Esophagus squamous epithelium (tissue), 5 donors: ENCODE measurements at regions not wholly inside any gene's neighbourhood (a gene's known extent, or its start where the extent isn't known, plus 50 kb on each side); places are given as distances from the start of the nearest gene placed in this dataset.

Experiments
- DNase-seq: peaks from one replicate; lab custom pipeline; 2025; lab: John Stamatoyannopoulos, UW
- H3K27ac ChIP-seq, 4 donors: fragments of 200-600 bp; sonication (generic); one replicate each; pipeline ENCODE4 v1.5.1; 2016 to 2019; ENCODE audit warnings: mild to moderate bottlenecking in 1 of 4
- H3K27me3 ChIP-seq, 4 donors: fragments of 200-600 bp; sonication (generic); 1 replicate in 3 of 4; 2 replicates in 1 of 4; pipeline versions ENCODE4 v1.5.1 to v1.6.0; 2017 to 2021; ENCODE audit warnings: antibody characterized with exemption in 1 of 4
- H3K36me3 ChIP-seq, 3 donors: fragments of 200-600 bp; sonication (generic); one replicate each; pipeline ENCODE4 v1.5.1; 2016 to 2019
- H3K4me1 ChIP-seq, 3 donors: fragments of 200-600 bp; sonication (generic); one replicate each; pipeline ENCODE4 v1.5.1; 2017 to 2019
- H3K4me3 ChIP-seq, 4 donors: fragments of 200-600 bp; sonication (generic); 1 replicate in 3 of 4; 2 replicates in 1 of 4; pipeline ENCODE4 v1.5.1; 2016 to 2019; ENCODE audit warnings: mild to moderate bottlenecking in 2 of 4, moderate library complexity in 1 of 4
- H3K9me3 ChIP-seq, 3 donors: fragments of 200-600 bp; sonication (generic); one replicate each; pipeline ENCODE4 v1.5.1; 2016 to 2019
- POLR2A ChIP-seq, 4 donors: fragments of 450-650 bp; IDR thresholded peaks; one replicate each; pipeline ENCODE4 v1.6.1; 2017; ENCODE audit warnings: antibody characterized with exemption in 4 of 4, mild to moderate bottlenecking in 4 of 4, moderate library complexity in 3 of 4
- WGBS, 2 donors: methylation state at CpG; one replicate each; pipeline ENCODE4 v1.1.5; 2018; 5-methylcytosine and 5-hydroxymethylcytosine counted together
- intact Hi-C: fragments of 100-400 bp; cut with DNase I; formaldehyde crosslinking; loops from one replicate; pipeline ENCODE4 v1.15.0; 2022
- TF ChIP-seq, protein P1 (sequence below), 6 experiments: fragments of 450-650 bp in 4 of 6; fragments of 200-600 bp in 2 of 6; sonication (generic) in 2 of 6; IDR thresholded peaks; one replicate each; pipeline ENCODE4 v1.5.1; 2016 to 2019; ENCODE audit warnings: antibody characterized with exemption in 6 of 6, mild to moderate bottlenecking in 4 of 6, moderate library complexity in 4 of 6
- donor health status: DM: yes; HTN: yes; CAD: no.

DNA sequence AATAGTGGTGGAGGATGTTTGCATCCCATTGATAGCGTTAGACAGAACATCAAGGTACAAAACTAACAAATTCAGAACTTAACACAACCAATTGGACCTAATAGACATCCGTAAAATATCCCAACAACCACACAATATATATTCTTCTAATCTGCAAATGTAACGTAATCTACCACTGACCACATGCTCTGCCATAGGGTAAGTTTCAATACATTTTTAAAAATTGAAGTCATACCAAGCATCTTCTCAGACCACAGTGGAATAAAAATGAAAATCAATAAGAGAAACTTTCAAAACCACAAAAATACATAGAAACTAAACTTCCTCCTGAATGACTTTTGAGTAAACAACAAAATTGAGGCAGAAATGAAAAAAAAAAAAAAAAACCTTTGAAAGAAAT lies 1087.5 kb downstream of the KCNT2 start:
- Histone ChIP-seq H3K36me3 (no peaks in the 10 kb centered on the region), H3K4me1 (no peaks in the 10 kb centered on the region), H3K4me3 (no peak overlapping the region), H3K27me3 (no peaks in the 10 kb centered on the region), H3K27ac (no peak overlapping the region), H3K9me3 (no peaks in the 10 kb centered on the region)
- intact Hi-C loops, result no loop called here
- no peak for TF ChIP-seq POLR2A (IDR thresholded peaks at IDR 0.05)
- DNase-seq, result no peak
- 78 to 86% methylated on average over 3 of the region's 3 CpGs for WGBS, 2 donors

DNA sequence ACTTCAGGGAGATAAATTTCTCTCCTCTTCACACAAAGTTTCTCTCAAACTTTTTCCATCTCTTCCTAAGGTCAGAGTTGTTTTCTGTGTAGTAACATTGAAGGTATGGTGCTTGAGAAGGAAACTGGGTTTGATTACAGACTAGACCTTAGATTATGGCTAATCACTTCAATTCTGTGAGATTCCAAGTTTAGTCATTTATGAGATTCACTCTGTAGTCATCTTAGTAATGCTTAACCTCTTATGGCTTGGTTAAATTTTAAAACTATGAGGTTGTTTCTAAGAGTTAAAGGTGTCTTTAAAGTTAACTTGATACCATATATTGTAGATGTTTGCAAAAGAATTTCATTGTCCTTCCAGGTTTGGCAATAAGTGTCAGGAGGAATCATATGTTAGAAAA lies 1092.2 kb downstream of the KCNT2 start:
- no peaks in the 10 kb centered on the region for H3K9me3 ChIP-seq
- intact Hi-C loops, result no loop called here
- no peaks in the 10 kb centered on the region for H3K4me1 ChIP-seq
- TF ChIP-seq POLR2A (IDR thresholded peaks at IDR 0.05), result no peak
- TF ChIP-seq, protein P1, sequence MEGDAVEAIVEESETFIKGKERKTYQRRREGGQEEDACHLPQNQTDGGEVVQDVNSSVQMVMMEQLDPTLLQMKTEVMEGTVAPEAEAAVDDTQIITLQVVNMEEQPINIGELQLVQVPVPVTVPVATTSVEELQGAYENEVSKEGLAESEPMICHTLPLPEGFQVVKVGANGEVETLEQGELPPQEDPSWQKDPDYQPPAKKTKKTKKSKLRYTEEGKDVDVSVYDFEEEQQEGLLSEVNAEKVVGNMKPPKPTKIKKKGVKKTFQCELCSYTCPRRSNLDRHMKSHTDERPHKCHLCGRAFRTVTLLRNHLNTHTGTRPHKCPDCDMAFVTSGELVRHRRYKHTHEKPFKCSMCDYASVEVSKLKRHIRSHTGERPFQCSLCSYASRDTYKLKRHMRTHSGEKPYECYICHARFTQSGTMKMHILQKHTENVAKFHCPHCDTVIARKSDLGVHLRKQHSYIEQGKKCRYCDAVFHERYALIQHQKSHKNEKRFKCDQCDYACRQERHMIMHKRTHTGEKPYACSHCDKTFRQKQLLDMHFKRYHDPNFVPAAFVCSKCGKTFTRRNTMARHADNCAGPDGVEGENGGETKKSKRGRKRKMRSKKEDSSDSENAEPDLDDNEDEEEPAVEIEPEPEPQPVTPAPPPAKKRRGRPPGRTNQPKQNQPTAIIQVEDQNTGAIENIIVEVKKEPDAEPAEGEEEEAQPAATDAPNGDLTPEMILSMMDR (IDR thresholded peaks at IDR 0.05), result no peak
- no peaks in the 10 kb centered on the region for H3K36me3 ChIP-seq
- H3K4me3 ChIP-seq, result no peak overlapping the region
- H3K27ac ChIP-seq, result no peak overlapping the region
- no peak for DNase-seq
- H3K27me3 ChIP-seq, result no peaks in the 10 kb centered on the region

DNA sequence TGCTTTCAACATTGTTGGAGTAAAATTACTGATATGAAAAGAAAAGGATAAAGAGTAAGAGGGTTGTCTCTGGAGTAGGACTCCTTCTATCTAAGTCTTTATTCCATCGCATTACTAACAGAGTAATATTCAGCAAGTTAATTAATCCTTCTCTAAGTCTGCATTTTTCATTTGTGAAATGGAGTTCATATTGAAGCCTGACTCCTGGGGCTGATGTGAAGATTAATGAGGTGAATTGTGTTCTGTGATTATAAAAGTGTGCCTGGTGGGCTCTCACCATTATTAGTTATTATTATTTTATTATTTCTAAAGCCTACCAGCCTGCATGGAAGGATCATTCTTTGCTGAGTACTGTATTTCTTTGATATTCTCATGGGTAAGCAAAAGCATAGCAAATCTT lies 1096.7 kb downstream of the KCNT2 start:
- Histone ChIP-seq H3K27me3 (no peaks in the 10 kb centered on the region), H3K9me3 (no peaks in the 10 kb centered on the region), H3K4me3 (no peak overlapping the region), H3K4me1 (no peaks in the 10 kb centered on the region), H3K36me3 (no peaks in the 10 kb centered on the region), H3K27ac (no peak overlapping the region)
- TF ChIP-seq POLR2A (IDR thresholded peaks at IDR 0.05), result no peak
- TF ChIP-seq, protein P1 (IDR thresholded peaks at IDR 0.05), result no peak
- no peak for DNase-seq
- intact Hi-C loops, result no loop called here
- 86 to 88% methylated on average over 1 of the region's 1 CpG for WGBS, 2 donors

DNA sequence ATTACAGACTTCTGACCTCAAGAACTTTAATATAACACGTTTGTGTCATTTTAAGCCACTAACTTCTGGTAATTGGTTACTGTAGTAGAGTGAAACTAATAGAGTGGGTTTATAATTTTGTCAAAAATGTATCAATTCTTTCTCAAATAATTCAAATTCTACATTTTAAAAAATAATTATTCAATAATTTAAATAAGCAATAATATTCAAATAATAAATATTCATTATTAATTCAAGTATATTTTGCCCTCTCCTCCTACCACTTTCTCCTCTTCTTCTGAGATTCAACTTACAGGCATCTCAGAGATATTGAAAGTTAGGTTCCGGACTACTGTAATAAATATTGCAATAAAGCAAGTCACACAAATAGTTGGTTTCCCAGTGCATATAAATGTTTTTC lies 1107.1 kb downstream of the KCNT2 start:
- no peaks in the 10 kb centered on the region for H3K36me3 ChIP-seq
- no peak for DNase-seq
- H3K4me3 ChIP-seq, result no peak overlapping the region
- H3K27me3 ChIP-seq, result no peaks in the 10 kb centered on the region
- no peak overlapping the region for H3K27ac ChIP-seq
- WGBS, 2 donors, result 77 to 85% methylated on average over 2 of the region's 2 CpGs
- H3K9me3 ChIP-seq, result no peaks in the 10 kb centered on the region
- intact Hi-C loops, result no loop called here
- no peak for TF ChIP-seq POLR2A (IDR thresholded peaks at IDR 0.05)
- H3K4me1 ChIP-seq, result no peaks in the 10 kb centered on the region

DNA sequence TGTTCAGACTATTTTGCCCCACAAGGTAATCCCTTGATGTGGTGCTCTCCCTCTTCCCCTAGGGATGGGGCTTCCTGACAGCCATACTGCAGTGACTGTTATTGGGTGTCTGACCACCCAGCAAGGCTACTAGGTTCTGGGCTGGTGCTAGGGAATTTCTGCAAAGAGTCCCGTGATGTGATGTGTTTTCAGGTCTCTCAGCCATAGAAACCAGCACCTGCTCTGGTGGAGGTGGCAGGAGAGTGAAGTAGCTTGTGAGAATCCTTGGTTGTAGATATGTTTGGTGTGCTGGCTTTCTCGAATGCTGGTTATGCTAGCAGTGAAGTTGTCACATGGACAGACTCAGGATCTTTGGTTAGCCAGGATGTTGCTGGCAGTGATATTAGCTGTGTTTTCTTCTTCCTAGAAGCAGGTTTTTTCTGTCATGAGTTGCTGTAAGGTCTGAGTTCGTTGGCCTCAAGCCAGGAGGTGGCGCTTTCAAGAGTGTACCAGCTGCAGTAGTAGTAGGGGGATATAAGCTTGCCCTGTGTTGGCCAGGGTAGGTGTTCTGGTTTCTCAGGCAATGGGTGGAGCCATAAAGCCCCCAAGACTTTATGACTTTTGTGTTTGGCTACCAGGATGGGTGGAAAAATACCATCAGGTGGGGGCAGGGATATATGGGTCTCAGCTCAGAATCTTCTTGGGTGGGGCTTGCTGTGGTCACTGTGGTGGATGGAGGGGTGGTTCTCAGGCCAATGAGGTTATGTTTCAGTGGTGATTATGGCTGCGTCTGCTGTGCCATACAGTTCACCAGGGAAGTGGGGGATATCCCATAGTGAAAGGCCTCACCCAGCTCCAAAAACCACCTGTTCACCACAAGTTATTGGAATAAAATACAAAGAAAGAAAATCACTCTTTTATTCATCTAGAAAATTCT lies 1112.3 kb downstream of the KCNT2 start:
- H3K36me3 ChIP-seq, result no peaks in the 10 kb centered on the region
- no peak overlapping the region for H3K4me3 ChIP-seq
- peaks cover 0 to 3% (median 0%) of the 10 kb centered on the region in 3 donors for H3K9me3 ChIP-seq
- intact Hi-C loops, result no loop called here
- H3K4me1 ChIP-seq, result no peaks in the 10 kb centered on the region
- no peaks in the 10 kb centered on the region for H3K27me3 ChIP-seq
- 46 to 71% methylated on average over 5 of the region's 5 CpGs for WGBS, 2 donors
- DNase-seq, result no peak
- no peak for TF ChIP-seq POLR2A (IDR thresholded peaks at IDR 0.05)
- TF ChIP-seq, protein P1 (IDR thresholded peaks at IDR 0.05), result no peak
- H3K27ac ChIP-seq, result no peak overlapping the region

DNA sequence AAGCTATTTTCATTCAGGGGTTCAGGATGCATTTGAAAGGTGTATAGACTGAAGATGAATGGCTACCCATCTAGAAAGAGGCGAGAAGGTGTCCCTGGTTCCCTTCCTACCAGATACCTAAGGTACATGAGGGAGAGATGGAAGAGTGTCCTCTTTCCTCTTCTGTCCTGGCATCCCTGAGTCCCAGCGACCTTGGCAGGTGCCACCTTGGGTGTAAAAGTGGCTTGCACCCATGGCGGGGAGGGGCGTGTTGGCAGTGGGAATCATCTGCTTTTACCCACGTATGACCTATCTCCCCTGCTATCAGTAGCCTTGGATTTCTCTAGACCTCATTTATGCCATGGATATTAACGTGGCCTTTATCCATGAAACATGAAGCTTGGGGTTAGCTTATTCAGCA lies 1126.1 kb downstream of the KCNT2 start:
- no peaks in the 10 kb centered on the region for H3K27me3 ChIP-seq
- H3K27ac ChIP-seq, result no peak overlapping the region
- intact Hi-C loops, result no loop called here
- no peaks in the 10 kb centered on the region for H3K9me3 ChIP-seq
- DNase-seq, result no peak
- TF ChIP-seq, protein P1 (IDR thresholded peaks at IDR 0.05), result no peak
- TF ChIP-seq POLR2A (IDR thresholded peaks at IDR 0.05), result no peak
- 92 to 93% methylated on average over 6 of the region's 6 CpGs for WGBS, 2 donors
- no peaks in the 10 kb centered on the region for H3K36me3 ChIP-seq
- no peaks in the 10 kb centered on the region for H3K4me1 ChIP-seq
- H3K4me3 ChIP-seq, result no peak overlapping the region
